Right atrium auricular region (tissue), 2 donors: ENCODE measurements at regions not wholly inside any gene's neighbourhood (a gene's known extent, or its start where the extent isn't known, plus 50 kb on each side); places are given as distances from the start of the nearest gene placed in this dataset.

Experiments used
- DNase-seq: peaks from one replicate; pipeline ENCODE4 v3.0.0-alpha.2; 2019; ENCODE audit warnings: low spot score
- H3K27ac ChIP-seq, 2 donors: fragments of 200-600 bp; sonication (generic); 1 replicate in 1 of 2; 2 replicates in 1 of 2; pipeline ENCODE4 v1.5.1; 2016 to 2019
- H3K27me3 ChIP-seq, 2 donors: fragments of 200-600 bp; sonication (generic); one replicate each; pipeline versions ENCODE4 v1.5.1 to v1.6.0; 2017 to 2019
- H3K36me3 ChIP-seq: fragments of 200-600 bp; sonication (generic); one replicate; pipeline ENCODE4 v1.5.1; 2016
- H3K4me1 ChIP-seq, 2 donors: fragments of 200-600 bp; sonication (generic); one replicate each; pipeline versions ENCODE4 v1.5.1 to v1.6.0; 2017 to 2019
- H3K4me3 ChIP-seq, 2 donors: fragments of 200-600 bp; sonication (generic); 1 replicate in 1 of 2; 2 replicates in 1 of 2; pipeline ENCODE4 v1.5.1; 2017 to 2019; ENCODE audit warnings: mild to moderate bottlenecking in 1 of 2, moderate library complexity in 1 of 2
- H3K9me3 ChIP-seq, 2 donors: fragments of 200-600 bp; sonication (generic); one replicate each; pipeline ENCODE4 v1.5.1; 2019
- TF ChIP-seq, protein P1 (sequence below), 2 donors: fragments of 200-600 bp; sonication (generic); IDR thresholded peaks; one replicate each; pipeline ENCODE4 v1.5.1; 2019; ENCODE audit warnings: antibody characterized with exemption in 2 of 2

DNA sequence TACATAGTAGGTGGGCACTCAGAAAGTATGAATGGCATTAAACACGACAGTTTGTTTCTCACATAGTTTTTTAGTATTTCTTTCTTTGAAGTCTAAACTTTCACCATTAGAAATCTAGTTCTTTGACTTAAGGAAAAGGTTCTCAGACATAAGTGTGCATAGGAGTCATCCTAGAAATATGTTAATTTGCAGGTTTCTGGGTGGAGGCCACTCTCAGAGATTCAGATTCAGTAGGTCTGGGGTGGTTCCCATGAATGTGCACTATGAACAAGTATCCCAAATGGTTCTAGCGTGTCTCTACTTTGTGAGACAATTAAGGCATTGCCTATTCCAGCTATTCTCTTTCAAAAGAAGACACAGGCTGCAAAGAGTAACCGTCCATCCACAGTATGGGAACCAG, 119.3 kb downstream of the NGF start:
- Histone ChIP-seq H3K9me3 (no peaks in the 10 kb centered on the region), H3K27me3 (no peaks in the 10 kb centered on the region), H3K4me1 (peaks cover 0 to 21% of the 10 kb centered on the region in 2 donors), H3K4me3 (no peak overlapping the region), H3K36me3 (no peaks in the 10 kb centered on the region), H3K27ac (peak overlapping the region in 1 of 2 donors; percentile 74)
- no peak for DNase-seq
- TF ChIP-seq, protein P1, sequence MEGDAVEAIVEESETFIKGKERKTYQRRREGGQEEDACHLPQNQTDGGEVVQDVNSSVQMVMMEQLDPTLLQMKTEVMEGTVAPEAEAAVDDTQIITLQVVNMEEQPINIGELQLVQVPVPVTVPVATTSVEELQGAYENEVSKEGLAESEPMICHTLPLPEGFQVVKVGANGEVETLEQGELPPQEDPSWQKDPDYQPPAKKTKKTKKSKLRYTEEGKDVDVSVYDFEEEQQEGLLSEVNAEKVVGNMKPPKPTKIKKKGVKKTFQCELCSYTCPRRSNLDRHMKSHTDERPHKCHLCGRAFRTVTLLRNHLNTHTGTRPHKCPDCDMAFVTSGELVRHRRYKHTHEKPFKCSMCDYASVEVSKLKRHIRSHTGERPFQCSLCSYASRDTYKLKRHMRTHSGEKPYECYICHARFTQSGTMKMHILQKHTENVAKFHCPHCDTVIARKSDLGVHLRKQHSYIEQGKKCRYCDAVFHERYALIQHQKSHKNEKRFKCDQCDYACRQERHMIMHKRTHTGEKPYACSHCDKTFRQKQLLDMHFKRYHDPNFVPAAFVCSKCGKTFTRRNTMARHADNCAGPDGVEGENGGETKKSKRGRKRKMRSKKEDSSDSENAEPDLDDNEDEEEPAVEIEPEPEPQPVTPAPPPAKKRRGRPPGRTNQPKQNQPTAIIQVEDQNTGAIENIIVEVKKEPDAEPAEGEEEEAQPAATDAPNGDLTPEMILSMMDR (IDR thresholded peaks at IDR 0.05), result no peak

- Histone ChIP-seq H3K27me3 (no peaks in the 10 kb centered on the region), H3K27ac (peak overlapping the region; percentile 5 to 62), H3K9me3 (no peaks in the 10 kb centered on the region), H3K4me1 (peaks cover 0 to 21% of the 10 kb centered on the region in 2 donors), H3K4me3 (no peak overlapping the region), H3K36me3 (no peaks in the 10 kb centered on the region)
- DNase-seq, result no peak
- TF ChIP-seq, protein P1 (IDR thresholded peaks at IDR 0.05), result no peak
Measured at GRCh38 chr1:115218034-115218405, 120.0 kb downstream of the NGF start.

DNA sequence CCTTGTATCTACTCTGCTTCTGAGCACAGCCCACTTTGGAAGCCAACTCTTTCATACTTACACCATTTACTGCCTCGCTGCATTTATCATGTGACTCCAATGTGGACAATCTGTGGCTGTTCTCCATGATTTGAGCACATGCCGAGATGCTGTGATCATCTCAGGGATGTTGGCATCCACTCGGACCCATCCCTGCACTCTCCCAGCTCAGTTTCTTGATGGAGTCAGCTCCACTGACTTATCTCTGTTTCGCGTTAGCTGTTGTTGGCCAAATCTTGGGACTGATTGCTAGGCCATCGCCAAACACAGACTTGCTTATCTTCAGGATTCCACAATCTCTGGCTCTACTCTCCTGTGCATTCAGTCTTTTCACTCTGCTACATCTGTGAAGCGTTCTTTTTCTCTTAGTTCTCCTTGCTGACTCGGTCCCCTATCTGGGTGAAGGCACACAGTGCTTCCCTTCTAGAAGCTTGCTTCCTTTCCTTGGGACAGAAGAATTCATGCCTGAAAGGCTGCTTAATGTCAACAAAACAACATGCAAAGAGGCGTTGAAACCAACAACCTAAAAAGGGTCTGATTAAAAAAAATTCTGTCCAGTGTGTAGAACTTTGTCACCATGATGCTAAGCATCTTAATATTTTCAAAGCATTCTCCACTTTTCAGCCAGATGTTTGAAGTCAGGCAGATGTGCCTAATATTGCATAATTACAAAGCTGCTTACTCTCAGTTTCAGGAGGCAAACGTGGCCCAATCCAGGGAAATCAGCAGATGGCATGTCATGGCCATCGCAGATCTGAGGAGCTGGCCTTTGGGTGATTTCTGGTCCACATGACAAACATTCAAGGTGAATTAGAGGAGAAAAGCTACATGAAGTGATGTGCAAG, 120.7 kb downstream of the NGF start:
- Histone ChIP-seq H3K27ac (peak overlapping the region; percentile 5 to 62), H3K9me3 (no peaks in the 10 kb centered on the region), H3K36me3 (no peaks in the 10 kb centered on the region), H3K4me3 (no peak overlapping the region), H3K4me1 (peaks cover 0 to 21% of the 10 kb centered on the region in 2 donors), H3K27me3 (no peaks in the 10 kb centered on the region)
- TF ChIP-seq, protein P1 (IDR thresholded peaks at IDR 0.05), result no peak
- peak; percentile 78 for DNase-seq

DNA sequence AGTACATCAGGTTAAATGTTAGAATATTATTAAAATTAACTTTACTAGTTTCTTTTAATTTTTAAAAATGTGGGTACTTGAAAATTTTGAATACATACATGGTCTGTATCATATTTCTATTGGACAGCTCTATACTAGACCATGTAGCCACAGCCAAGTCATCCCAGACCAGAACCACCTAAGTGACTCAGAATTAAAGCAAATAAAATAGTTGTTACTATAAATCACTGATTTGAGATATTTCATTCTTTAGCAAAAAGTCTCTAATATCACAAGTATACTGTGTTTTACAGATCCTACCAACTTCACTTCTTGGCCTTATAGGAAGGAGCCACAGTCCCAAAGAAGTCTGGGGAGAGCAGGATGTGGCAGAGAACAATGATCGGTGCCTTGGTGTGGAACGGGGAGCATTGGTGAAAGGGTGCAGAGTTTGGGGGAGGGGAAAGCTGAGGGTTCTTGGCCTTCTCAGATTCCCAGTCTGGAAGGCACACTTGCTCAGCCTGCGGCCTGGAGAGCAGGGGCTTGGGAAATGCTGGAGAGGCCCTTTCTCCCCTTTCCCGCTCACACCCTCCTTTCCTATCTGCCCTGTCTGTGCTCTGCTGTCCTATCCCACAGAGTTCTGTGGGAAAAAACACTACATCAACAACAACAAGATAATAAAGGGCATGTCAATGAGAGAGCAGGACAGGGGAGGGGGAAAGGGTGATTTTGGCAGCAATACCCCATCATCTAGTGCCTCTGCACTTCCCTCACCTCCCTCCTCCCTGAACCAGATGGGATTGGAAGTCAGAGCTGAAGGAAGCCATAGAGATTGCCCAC, 122.1 kb downstream of the NGF start:
- peaks cover 0 to 25% of the 10 kb centered on the region in 2 donors for H3K4me1 ChIP-seq

DNA sequence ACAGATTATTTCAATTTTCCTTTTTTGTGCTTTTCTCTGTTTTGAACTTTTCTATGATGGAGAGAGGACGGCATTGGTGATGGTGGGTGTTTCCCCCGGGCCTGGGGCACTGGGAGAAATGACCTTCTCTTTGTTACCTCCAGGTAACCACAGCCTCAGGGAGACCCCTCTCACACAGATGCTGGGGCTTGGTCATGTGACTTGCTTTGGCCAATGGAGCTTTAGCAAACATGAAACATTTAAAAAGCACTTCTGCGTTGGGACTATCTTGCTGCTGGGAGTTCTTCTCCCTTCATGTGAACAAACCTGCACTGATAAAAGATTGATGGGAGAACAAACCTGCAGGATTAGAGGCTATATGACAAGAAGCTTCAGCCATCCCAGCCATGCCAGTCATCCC, 122.9 kb downstream of the NGF start:
- TF ChIP-seq, protein P1 (IDR thresholded peaks at IDR 0.05), result no peak
- peaks cover 0 to 30% of the 10 kb centered on the region in 2 donors for H3K4me1 ChIP-seq
- no peaks in the 10 kb centered on the region for H3K27me3 ChIP-seq
- H3K27ac ChIP-seq, result no peak overlapping the region
- H3K36me3 ChIP-seq, result no peaks in the 10 kb centered on the region
- H3K4me3 ChIP-seq, result no peak overlapping the region
- no peak for DNase-seq
- H3K9me3 ChIP-seq, result no peaks in the 10 kb centered on the region

More for the DNA sequence above, 122.1 kb downstream of the NGF start:
- Histone ChIP-seq H3K27ac (peak overlapping the region; percentile 46 to 62), H3K27me3 (no peaks in the 10 kb centered on the region), H3K9me3 (no peaks in the 10 kb centered on the region), H3K4me3 (no peak overlapping the region), H3K36me3 (no peaks in the 10 kb centered on the region)
- TF ChIP-seq, protein P1 (IDR thresholded peaks at IDR 0.05), result no peak
- DNase-seq, result no peak
